NCI-H1436 treated with DMSO at 0.1 percent for 48 hours (cell line): ENCODE measurements at regions not wholly inside any gene's neighbourhood (a gene's known extent, or its start where the extent isn't known, plus 50 kb on each side); places are given as distances from the start of the nearest gene placed in this dataset.
"Not testable (repeated sequence)": the region's sequence is repeated elsewhere in the genome, so short reads cannot be mapped to it uniquely, and the experiment has no call there.

Experiments
- DNase-seq: peaks from one replicate; lab custom pipeline; 2025; lab: John Stamatoyannopoulos, UW

- no peak for DNase-seq
Measured at GRCh38 chr6:145112711-145113148, 622.6 kb downstream of the EPM2A start.

DNA sequence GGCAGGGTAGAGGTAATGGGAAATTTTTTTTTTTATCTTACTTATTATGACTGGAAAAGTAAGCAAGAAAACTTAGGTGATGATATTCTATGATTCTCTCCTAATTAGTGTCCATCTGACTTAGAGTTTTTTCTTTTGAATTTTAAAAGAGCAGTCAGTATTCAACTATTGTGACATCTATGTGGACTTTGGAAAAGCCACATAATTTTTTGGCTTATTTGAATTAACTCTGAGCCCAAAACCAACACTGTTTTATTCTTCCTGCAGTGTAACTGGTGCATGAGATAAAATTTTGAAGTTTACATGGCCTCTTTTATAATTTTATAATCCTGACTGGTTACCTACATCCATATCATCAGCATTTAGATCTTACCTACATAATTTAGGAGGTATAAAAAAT is 619.7 kb downstream of the EPM2A start:
- DNase-seq, result no peak

GRCh38 chr6:145116591-145117178 is 618.6 kb downstream of the EPM2A start:
- DNase-seq, result no peak

DNA sequence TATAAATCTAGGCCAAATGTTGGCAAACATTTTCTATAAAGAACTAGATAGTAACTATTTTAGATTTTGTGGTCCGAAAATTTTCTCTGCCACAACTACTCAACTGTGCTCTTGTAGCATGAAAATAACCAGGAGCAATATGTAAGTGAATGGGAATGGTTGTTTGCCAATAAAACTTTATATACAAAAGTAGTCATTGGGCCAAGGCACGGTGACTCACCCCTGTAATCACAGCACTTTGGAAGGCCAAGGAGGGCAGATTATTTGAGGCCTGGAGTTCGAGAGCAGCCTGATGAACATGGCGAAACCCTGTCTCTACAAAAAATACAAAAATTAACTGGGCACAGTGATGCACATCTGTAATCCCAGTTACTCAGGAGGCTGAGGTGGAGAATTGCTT is 617.1 kb downstream of the EPM2A start:
- no peak for DNase-seq

- no peak for DNase-seq
Measured at GRCh38 chr6:145119081-145119480, 616.2 kb downstream of the EPM2A start.

- no peak for DNase-seq
Measured at GRCh38 chr6:145132709-145133108, 602.6 kb downstream of the EPM2A start.

DNA sequence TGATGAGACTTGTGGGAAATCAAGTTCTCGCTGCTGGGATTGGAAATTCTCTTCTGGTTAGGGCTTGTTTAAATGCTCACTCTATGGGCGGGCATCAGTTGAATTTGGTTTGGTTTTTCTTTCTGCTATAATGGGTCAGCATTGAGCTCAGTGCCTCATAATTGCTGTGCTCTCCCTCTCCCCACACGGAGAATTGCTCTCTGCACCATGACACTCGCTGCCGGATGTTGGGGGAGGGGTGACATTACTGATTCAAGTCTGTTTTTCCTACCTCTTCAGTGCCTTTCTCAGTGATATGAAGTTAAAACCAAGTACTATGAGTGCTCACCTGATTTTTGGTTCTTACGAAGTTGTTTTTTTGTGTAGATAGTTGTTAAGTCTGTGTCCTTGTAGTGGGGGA is 599.6 kb downstream of the EPM2A start:
- no peak for DNase-seq

DNA sequence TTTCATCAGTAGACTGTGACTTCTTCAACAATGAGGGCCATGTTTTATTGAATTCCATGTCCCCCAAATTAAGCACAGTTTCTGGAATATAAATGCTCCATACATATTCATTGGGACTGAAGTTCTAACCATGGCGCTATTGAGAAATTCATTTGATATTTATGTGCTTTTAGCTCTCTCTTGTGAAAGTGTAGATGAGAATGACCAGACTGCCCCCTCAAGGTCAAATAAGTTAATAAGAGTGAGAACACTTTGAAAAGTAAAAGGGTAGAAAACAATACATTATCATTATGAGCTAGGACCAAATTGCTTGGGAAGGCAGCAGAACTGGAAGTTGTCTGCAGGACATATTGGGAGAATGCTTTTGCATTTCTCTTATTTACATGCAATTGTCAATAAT is 597.9 kb downstream of the EPM2A start:
- DNase-seq, result no peak

- no peak for DNase-seq
Measured at GRCh38 chr6:145138469-145139139, 596.7 kb downstream of the EPM2A start.

DNA sequence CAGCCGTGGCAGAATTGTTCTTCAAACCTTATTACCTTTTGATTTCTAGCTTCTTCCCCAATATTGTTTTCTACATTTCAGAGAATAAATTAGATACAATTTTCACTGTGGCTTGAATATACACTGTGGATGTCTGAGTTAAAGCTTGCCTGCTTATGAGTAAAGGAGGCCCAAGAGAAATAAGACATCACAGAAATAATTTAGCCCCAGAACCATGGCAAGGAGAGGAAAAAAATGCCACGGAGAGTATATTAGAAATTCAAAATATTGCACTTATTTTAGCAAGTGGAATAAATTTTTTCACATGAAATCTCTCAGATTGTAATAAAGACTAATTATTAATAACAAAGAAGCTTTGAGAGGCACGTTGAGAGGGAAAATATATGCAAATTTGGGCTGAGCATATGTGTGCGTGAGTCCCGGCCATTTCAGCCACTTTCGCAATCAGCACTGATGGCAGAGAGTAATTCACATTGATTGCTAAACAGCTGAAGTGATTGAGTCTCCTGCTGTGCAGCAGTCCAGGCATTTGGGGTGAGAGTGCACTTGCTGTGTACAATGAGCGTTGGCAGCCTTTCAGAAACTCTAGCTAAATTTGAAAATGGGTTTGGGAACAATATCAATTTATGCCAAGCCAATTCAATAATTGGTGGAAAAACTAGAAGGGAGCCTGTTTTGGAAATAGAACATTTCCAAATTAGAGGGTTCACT is 596.0 kb downstream of the EPM2A start:
- DNase-seq, result peak; percentile 27

DNA sequence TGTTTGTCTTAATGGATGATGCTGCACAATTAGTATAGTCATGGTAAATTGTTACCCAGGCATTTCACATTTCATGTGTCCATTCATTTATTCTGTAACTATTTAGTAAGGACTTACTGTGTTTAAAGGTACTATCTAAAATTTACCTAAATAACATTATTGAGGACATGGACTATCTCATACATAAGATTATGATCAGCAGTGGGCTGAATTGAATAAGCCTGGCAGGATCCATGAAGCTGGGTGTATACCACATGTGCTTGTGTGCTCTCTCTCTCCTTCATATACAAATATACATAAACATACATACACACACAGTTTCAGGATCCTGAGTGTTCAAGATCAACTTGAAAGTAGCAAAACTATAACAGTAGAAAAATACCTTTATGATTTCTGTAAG is 595.4 kb downstream of the EPM2A start:
- DNase-seq, result no peak

DNA sequence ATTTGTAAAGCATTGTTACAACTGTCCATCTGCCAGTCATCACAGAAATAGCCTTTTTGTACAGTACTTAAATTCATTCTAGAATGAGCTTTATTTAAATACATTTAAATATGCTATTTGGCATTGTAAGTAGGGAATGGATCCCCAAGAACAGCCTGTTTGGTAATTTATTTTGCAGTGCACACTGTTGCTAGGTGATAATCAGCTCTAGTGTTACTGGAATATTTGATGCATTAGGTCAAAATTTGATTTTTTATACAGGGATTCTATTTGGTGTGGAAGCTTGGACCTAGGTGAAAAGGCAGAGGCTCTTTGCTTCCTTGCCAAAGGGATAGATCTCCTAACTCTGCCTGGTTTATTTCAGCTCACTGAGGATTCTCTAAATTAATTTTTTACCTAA is 593.7 kb downstream of the EPM2A start:
- no peak for DNase-seq

GRCh38 chr6:145142958-145143357 is 592.4 kb downstream of the EPM2A start:
- no peak for DNase-seq

- no peak for DNase-seq
Measured at GRCh38 chr6:145143379-145143778, 591.9 kb downstream of the EPM2A start.

DNA sequence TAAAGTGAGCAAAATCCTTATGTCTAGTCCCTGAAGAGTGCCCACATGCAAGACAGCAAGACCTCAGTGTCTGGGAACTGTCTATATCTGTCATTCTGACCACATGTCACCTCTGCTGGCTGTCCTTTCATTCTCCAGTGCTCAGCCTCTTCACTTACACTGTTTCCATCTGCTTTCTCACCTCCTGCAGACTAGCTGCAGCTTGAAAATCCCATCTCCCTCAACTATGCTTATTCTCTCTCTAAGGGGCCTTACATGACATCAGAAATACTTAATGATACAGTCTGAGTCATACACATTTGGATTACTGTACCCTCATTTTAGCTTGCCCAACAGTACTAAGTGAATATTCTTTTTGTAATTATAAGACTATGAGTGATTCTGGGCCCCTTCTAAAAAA is 587.8 kb downstream of the EPM2A start:
- no peak for DNase-seq

DNA sequence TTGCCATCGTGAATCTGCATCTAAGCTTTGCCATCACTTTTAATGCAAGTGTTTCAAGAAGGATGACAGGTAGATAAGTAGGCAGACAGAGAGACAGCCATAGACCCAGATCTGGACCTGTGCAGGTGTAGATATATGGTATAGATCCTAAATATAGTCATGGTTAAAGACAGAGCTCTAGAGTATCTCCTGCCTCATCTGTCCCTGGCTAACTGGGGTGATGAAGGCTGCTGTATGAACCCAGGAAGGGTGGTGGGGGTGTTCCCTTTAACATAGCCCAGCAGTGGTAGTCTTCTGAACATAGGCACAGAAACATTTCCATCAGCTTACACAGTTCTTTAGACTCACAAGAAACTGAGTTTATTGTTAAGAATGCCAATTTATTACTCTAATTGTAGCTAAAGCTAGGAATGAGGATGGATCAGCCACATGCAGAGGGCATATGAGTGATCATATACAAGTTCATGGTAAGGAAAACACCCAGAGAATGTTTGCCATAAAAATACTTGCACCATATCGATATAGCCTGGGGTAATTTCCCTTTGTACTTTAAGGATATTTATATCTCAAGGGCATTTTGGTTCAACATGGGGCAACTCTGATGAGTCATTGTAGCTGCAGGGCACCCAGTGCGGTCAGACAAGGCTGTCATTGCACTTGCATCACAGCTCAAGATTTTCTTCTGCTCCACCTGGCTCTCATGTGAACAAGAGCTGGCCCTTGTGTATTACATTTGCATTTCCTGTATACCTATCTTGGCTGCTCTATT is 587.2 kb downstream of the EPM2A start:
- DNase-seq, result no peak

DNA sequence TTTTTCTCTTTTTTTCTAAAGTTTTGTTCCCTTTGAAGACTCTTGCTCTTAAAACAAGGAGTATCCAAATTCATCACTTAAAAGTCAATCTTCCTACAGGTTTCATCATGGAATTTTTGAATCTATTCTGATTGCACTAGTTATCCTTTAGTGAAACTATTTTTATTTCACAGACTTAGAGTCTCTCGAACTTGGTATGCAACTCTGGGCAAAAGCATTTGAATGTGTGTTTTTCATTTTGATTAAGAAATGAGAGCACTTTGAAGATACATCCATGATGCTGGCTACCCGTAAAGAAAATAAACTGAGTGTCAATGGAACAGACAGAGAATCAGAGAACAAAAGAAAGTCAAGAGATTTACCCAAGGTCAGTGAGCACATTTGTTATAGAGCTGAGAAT is 586.5 kb downstream of the EPM2A start:
- DNase-seq, result no peak

DNA sequence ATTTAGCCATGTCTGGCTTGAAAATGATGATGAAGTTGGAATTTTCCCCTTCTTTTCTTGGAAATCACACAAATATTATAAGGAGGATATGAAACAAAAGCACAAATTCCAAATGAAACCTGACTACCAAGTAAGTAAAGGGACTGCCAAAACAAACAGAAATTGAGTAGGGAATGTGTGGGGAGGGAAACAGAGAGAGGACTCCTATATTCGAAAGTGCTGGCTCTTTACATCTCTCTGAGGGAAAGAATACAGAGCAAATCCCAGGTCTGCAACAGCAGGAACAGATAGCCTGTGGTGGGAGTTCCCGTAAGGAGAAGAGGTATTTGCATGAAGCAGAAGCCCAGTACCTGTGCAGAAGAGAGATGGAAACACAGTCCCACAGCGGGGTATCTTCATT is 583.7 kb downstream of the EPM2A start:
- no peak for DNase-seq

GRCh38 chr6:145153495-145153894 is 581.8 kb downstream of the EPM2A start:
- DNase-seq, result no peak

DNA sequence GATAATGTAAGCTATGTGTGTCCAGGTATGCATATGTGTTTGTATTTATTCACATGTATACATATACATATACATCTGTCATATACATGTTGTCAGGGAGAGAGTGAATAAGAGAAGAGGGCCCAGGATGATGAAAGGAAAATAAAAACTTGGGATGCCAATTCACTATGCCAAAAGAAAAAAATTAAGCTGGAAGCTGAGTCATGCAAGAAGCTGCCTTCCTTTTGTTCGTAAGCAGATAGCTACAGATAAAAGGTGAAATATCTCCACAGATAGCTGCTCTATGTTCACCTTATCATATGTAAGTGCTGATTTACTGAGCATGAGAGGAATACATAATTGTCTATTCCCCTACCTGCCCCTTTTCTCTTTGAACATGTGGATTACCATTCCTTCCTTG is 579.9 kb downstream of the EPM2A start:
- no peak for DNase-seq

- DNase-seq, result no peak
Measured at GRCh38 chr6:145155873-145156782, 579.2 kb downstream of the EPM2A start.

- DNase-seq, result not testable (repeated sequence)
Measured at GRCh38 chr6:145158636-145159035, 576.7 kb downstream of the EPM2A start.
